Keratinocyte (primary cell): ENCODE measurements at regions not wholly inside any gene's neighbourhood (a gene's known extent, or its start where the extent isn't known, plus 50 kb on each side); places are given as distances from the start of the nearest gene placed in this dataset.
"Not testable (repeated sequence)": the region's sequence is repeated elsewhere in the genome, so short reads cannot be mapped to it uniquely, and the experiment has no call there.

ENCODE experiments used
- DNase-seq: peaks from one replicate; pipeline ENCODE4 v3.0.0-alpha.2; 2011; ENCODE audit warnings: low read depth, missing footprints, low spot score
- FAIRE-seq: peaks from 2 replicates; lab custom pipeline; 2011; peaks lifted over from hg19 to GRCh38; lab: Jason Lieb, UNC
- H2AFZ ChIP-seq: 2 replicates; pipeline ENCODE4 v1.6.0; 2012; ENCODE audit warnings: low read length, control low read depth, inconsistent platforms; ENCODE audit not compliant: control insufficient read depth
- H3K27ac ChIP-seq: 2 replicates; pipeline ENCODE4 v1.5.1; 2011; ENCODE audit warnings: low read length; ENCODE audit not compliant: control insufficient read depth, insufficient read depth
- H3K27me3 ChIP-seq: 3 replicates; pipeline ENCODE4 v1.6.0; 2011; ENCODE audit warnings: low read length; ENCODE audit not compliant: control insufficient read depth, insufficient read depth; ENCODE audit errors: extremely low read depth
- H3K36me3 ChIP-seq, 2 experiments: 2 replicates in 1 of 2; 3 replicates in 1 of 2; pipeline ENCODE4 v1.5.1; 2011; ENCODE audit warnings: low read length in 2 of 2, mild to moderate bottlenecking in 1 of 2; ENCODE audit not compliant: control insufficient read depth in 2 of 2, insufficient read depth in 2 of 2; ENCODE audit errors: extremely low read depth in 1 of 2
- H3K4me1 ChIP-seq: 3 replicates; pipeline ENCODE4 v1.5.1; 2011; ENCODE audit warnings: low read length; ENCODE audit not compliant: control insufficient read depth, insufficient read depth; ENCODE audit errors: extremely low read depth
- H3K4me2 ChIP-seq: 3 replicates; pipeline ENCODE4 v1.6.0; 2011; ENCODE audit warnings: low read depth, low read length; ENCODE audit not compliant: control insufficient read depth, insufficient read depth; ENCODE audit errors: extremely low read depth
- H3K4me3 ChIP-seq, 3 experiments: fragments of 200-600 bp in 1 of 3; sonication (generic) in 1 of 3; 2 replicates in 2 of 3; 3 replicates in 1 of 3; pipeline ENCODE4 v1.5.1; 2011 to 2016; ENCODE audit warnings: low read length in 3 of 3, mild to moderate bottlenecking in 3 of 3, control low read depth in 2 of 3, inconsistent platforms in 1 of 3, low read depth in 1 of 3, mixed read lengths in 1 of 3, mixed run types in 1 of 3, moderate library complexity in 1 of 3; ENCODE audit not compliant: control insufficient read depth in 2 of 3, insufficient read depth in 2 of 3; ENCODE audit errors: extremely low read depth in 1 of 3
- H3K79me2 ChIP-seq: 2 replicates; pipeline ENCODE4 v1.6.0; 2012; ENCODE audit warnings: low read length; ENCODE audit not compliant: control insufficient read depth, insufficient read depth
- H3K9ac ChIP-seq: 3 replicates; pipeline ENCODE4 v1.6.0; 2011; ENCODE audit warnings: low read length; ENCODE audit not compliant: control insufficient read depth, insufficient read depth; ENCODE audit errors: extremely low read depth
- H3K9me1 ChIP-seq: 3 replicates; pipeline ENCODE4 v1.6.0; 2011; ENCODE audit warnings: low read length; ENCODE audit not compliant: control insufficient read depth, insufficient read depth; ENCODE audit errors: extremely low read depth
- H3K9me3 ChIP-seq: 2 replicates; pipeline ENCODE4 v1.5.1; 2012; ENCODE audit warnings: low read depth, low read length; ENCODE audit not compliant: control insufficient read depth
- H4K20me1 ChIP-seq: 3 replicates; pipeline ENCODE4 v1.6.0; 2011; ENCODE audit warnings: low read length; ENCODE audit not compliant: control insufficient read depth, insufficient read depth; ENCODE audit errors: extremely low read depth
- EZH2 ChIP-seq: IDR thresholded peaks from one replicate; pipeline ENCODE4 v1.6.1; 2012; ENCODE audit warnings: inconsistent platforms, mild to moderate bottlenecking, low read length, moderate library complexity
- dilution Hi-C: fragments of 300-500 bp; cut with MboI; formaldehyde crosslinking; loops from one replicate; pipeline ENCODE4 v1.7.0; 2020; ENCODE audit warnings: low sequenced_read_pairs; ENCODE audit not compliant: extremely low pct_ligation_motif_present
- TF ChIP-seq, protein P1 (sequence below), 3 experiments: IDR thresholded peaks in 1 of 3; conservative IDR thresholded peaks in 1 of 3; optimal IDR thresholded peaks in 1 of 3; 2 replicates in 2 of 3; 3 replicates in 1 of 3; pipeline versions ENCODE3 to v1.5.1; 2011; ENCODE audit warnings: low read length in 3 of 3, mild to moderate bottlenecking in 3 of 3, moderate library complexity in 2 of 3, control low read depth in 1 of 3, inconsistent platforms in 1 of 3; ENCODE audit not compliant: insufficient read depth in 2 of 3; ENCODE audit errors: extremely low read depth in 1 of 3

DNA sequence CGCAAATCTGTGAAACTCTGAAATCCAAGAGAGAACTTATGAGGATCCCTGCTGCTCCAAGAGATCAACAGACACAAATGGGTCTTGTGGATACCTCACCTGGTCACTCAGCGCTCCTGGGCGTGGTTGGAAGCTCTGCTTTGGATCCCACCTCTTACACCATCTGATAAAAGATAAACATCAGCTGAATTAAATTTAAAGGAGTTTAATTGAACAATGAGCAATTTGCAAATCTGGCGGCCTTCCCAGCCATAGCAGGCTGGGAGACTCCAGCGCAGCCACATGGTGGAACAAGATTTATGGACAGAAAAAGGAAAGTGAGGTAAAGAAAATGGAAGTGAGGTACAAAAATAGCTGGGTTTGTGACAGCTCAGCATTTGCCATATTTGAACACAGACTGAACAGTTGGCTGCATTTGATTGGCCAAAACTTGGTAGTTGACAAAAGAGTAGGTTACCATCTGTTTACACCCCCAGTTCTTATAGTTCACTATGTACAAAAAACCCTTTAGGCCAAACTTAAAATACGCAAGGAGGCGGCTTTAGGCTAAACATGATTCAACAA is 437.3 kb upstream of the NDST3 start:
- DNase-seq = no peak
- no peaks in the 10 kb centered on the region for H3K36me3 ChIP-seq
- no peak for TF ChIP-seq EZH2
- TF ChIP-seq, protein P1, sequence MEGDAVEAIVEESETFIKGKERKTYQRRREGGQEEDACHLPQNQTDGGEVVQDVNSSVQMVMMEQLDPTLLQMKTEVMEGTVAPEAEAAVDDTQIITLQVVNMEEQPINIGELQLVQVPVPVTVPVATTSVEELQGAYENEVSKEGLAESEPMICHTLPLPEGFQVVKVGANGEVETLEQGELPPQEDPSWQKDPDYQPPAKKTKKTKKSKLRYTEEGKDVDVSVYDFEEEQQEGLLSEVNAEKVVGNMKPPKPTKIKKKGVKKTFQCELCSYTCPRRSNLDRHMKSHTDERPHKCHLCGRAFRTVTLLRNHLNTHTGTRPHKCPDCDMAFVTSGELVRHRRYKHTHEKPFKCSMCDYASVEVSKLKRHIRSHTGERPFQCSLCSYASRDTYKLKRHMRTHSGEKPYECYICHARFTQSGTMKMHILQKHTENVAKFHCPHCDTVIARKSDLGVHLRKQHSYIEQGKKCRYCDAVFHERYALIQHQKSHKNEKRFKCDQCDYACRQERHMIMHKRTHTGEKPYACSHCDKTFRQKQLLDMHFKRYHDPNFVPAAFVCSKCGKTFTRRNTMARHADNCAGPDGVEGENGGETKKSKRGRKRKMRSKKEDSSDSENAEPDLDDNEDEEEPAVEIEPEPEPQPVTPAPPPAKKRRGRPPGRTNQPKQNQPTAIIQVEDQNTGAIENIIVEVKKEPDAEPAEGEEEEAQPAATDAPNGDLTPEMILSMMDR (optimal IDR thresholded peaks at IDR 0.05 in 1 of 3, IDR thresholded peaks at IDR 0.05 in 1 of 3, conservative IDR thresholded peaks at IDR 0.05 in 1 of 3; ENCODE audit: extremely low read depth in 1 of 3, insufficient read depth in 2 of 3, low read length in 3 of 3) = no peak
- H3K27ac ChIP-seq = no peak overlapping the region
- H4K20me1 ChIP-seq = no peaks in the 10 kb centered on the region
- no peak for FAIRE-seq
- no peaks in the 10 kb centered on the region for H3K4me1 ChIP-seq
- H3K4me3 ChIP-seq = no peak overlapping the region
- H3K9me1 ChIP-seq = no peaks in the 10 kb centered on the region
- no peaks in the 10 kb centered on the region for H3K27me3 ChIP-seq
- H3K9me3 ChIP-seq = no peaks in the 10 kb centered on the region
- dilution Hi-C loops = no loop called here
- no peak overlapping the region for H3K4me2 ChIP-seq
- no peak overlapping the region for H3K9ac ChIP-seq
- H2AFZ ChIP-seq = no peak overlapping the region
- no peaks in the 10 kb centered on the region for H3K79me2 ChIP-seq

- H3K36me3 ChIP-seq, dilution Hi-C loops, H4K20me1 ChIP-seq, H3K4me3 ChIP-seq, H3K9me3 ChIP-seq, H3K4me2 ChIP-seq, H3K4me1 ChIP-seq, DNase-seq, H3K9ac ChIP-seq, H2AFZ ChIP-seq, H3K79me2 ChIP-seq, H3K9me1 ChIP-seq, H3K27ac ChIP-seq, FAIRE-seq, H3K27me3 ChIP-seq: not testable (repeated sequence)
Measured at GRCh38 chr4:117599393-117599792, 434.9 kb upstream of the NDST3 start.

DNA sequence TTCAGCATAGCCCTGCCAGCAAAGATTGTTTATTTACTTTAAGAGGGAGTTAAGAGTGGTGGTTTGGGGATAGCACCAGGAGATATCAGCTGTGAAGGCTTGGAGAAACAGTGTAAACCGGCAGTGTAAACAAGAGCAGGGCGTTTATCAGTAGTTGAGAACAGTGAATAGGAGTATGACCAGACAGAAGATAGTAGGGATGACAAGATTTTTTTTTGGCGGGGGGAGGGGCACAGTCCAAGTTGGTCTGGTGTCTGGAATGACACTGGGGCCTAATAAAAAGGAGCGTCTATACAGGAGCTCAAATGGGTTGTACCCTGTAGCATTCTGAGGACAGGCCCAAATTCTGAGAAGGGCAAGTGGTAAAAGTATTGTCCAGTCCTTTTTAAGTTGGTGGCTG is 433.4 kb upstream of the NDST3 start:
- FAIRE-seq, dilution Hi-C loops: not testable (repeated sequence)

More for the DNA sequence above, 433.4 kb upstream of the NDST3 start:
- not testable (repeated sequence) for H3K9ac ChIP-seq, H3K79me2 ChIP-seq, H3K4me2 ChIP-seq, H3K9me3 ChIP-seq, H2AFZ ChIP-seq, H3K4me1 ChIP-seq, H3K27me3 ChIP-seq, H3K27ac ChIP-seq, H3K4me3 ChIP-seq, DNase-seq, H3K36me3 ChIP-seq, H3K9me1 ChIP-seq, H4K20me1 ChIP-seq
